Adipocyte (in vitro differentiated cells): ENCODE measurements at regions not wholly inside any gene's neighbourhood (a gene's known extent, or its start where the extent isn't known, plus 50 kb on each side); places are given as distances from the start of the nearest gene placed in this dataset.
"Not testable (repeated sequence)": the region's sequence is repeated elsewhere in the genome, so short reads cannot be mapped to it uniquely, and the experiment has no call there.

Source experiments
- DNase-seq: peaks from one replicate; pipeline ENCODE4 v3.0.0-alpha.2; 2015; ENCODE audit warnings: low read depth
- H3K27me3 ChIP-seq: replicated peaks from 2 replicates; pipeline ENCODE4 v1.7.0; 2013; ENCODE audit warnings: mild to moderate bottlenecking, low read length, moderate library complexity; ENCODE audit not compliant: control insufficient read depth, insufficient read depth
- H3K36me3 ChIP-seq: 2 replicates; pipeline ENCODE4 v1.7.0; 2013; ENCODE audit warnings: low read length, mild to moderate bottlenecking, moderate library complexity; ENCODE audit not compliant: control insufficient read depth, insufficient read depth, severe bottlenecking
- H3K4me1 ChIP-seq: 2 replicates; pipeline ENCODE4 v1.7.0; 2013; ENCODE audit warnings: mild to moderate bottlenecking, low read length, moderate library complexity; ENCODE audit not compliant: control insufficient read depth, insufficient read depth
- H3K4me3 ChIP-seq: 2 replicates; pipeline ENCODE4 v1.7.0; 2013; ENCODE audit warnings: mild to moderate bottlenecking, low read length, moderate library complexity
- H3K9ac ChIP-seq: 2 replicates; pipeline ENCODE4 v1.7.0; 2013; ENCODE audit warnings: mild to moderate bottlenecking, low read length, moderate library complexity
- H3K9me3 ChIP-seq: 2 replicates; pipeline ENCODE4 v1.7.0; 2013; ENCODE audit warnings: mild to moderate bottlenecking, low read length, moderate library complexity; ENCODE audit not compliant: control insufficient read depth

DNA sequence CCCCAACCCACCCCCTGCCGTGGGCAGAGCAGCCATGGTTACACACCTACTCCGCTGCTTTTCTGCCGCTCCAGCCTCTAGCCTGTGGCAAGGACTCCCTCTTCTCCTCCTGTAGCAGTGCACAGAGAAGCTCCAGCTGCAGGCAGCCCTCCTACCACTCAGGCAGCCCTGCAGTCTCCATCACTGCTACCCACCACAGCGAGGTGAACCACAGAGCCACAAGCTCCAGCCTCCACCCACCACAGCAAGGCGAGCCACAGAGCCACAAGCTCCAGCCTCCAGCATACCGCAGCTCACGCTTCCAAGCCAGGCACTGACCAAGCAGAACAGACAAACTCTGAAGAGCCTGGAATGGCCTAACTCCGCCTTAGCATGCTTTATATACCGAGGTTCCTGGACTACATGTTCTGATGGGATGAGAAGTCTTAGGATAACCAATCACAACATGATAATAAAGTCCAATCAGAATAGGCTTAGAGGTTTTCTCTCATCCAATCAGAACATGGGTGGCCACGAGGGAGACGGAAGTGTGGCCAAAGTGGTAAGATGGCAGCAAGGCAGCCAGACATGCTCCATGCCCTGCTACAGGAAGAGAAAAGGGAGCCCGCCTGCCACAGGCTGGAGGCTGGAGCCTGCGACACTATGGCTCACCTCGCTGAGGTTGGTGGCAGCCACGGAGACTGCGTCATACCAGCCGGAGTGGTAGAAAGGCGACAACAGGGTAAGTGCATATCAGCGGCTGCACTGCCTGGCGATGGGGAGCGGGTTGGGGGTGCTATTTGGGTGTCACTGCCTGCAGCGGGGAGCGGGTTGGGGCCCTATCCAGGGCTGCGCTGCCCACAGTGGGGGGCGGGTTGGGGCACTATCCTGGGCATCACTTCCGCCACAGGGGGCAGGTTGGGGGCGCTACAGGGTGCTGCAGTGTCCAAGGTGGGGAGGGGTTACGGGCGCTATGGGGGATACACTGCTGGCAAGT is 75.8 kb upstream of the PCAT7 start:
- Histone ChIP-seq H3K9ac (no peak overlapping the region), H3K9me3 (peaks cover 9% of the 10 kb centered on the region), H3K27me3 (no peaks in the 10 kb centered on the region), H3K4me3 (no peak overlapping the region), H3K36me3 (no peaks in the 10 kb centered on the region), H3K4me1 (no peaks in the 10 kb centered on the region)
- DNase-seq: no peak

DNA sequence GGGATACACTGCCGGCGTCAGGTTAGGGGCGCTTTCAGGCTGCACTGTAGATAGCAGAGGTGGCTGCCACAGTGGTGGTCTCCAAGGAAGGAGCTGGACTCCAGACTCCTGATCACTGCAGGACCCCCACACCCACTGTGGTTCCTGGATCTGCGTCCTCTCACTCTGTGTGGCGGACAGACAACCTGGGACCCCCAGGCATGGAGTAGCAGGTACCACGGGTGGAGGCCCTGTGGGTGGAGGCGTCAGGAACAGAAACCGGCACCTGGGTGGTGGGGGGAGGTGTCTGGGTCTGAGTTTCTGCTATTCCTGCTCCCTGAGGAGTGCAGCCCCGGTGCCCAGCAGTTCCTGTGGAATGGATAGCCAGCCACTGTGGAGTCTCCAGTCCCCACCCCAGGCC is 75.1 kb upstream of the PCAT7 start:
- Histone ChIP-seq H3K4me3 (no peak overlapping the region), H3K9ac (no peak overlapping the region), H3K36me3 (no peaks in the 10 kb centered on the region), H3K4me1 (no peaks in the 10 kb centered on the region), H3K27me3 (no peaks in the 10 kb centered on the region), H3K9me3 (peaks cover 9% of the 10 kb centered on the region)
- no peak for DNase-seq

DNA sequence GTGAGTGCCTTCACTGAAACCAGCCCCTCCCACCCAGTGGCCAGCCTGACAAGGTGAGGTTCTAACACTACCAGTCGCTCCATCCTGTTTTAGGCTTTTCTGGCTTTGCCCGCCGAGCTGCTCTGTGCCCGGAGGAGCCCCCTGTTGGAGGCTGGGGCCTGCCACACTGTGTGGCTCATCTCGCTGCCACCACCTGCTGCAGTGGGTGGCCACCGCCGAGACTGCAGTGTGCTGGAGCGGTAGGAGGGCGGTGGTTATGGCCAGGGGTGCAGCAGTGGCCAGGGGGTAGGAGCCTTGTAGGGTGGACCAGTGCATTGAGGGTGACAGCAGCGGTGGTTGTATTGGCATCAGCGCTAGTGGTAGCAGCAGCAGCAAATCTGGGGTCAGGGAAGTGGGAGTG is 74.7 kb upstream of the PCAT7 start:
- DNase-seq: no peak
- Histone ChIP-seq H3K4me3 (no peak overlapping the region), H3K4me1 (no peaks in the 10 kb centered on the region), H3K9ac (no peak overlapping the region), H3K36me3 (no peaks in the 10 kb centered on the region), H3K9me3 (peaks cover 9% of the 10 kb centered on the region), H3K27me3 (no peaks in the 10 kb centered on the region)

DNA sequence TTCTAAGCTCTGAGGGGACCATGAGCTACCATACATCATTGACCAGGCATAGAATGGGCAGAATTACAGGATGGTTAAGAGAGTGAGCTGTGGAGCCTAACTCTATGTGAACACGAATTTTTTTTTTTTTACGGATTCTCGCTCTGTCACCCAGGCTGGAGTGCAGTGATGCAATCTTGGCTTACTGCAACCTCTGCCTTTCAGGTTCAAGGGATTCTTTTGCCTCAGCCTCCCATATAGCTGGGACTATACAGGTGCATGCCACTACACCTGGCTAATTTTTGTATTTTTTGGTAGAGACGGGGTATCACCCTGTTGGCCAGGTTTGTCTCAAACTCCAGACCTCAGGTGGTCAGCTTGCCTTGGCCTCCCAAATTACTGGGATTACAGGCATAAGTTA is 72.8 kb upstream of the PCAT7 start:
- Histone ChIP-seq H3K27me3 (no peaks in the 10 kb centered on the region), H3K36me3 (no peaks in the 10 kb centered on the region), H3K9me3 (peaks cover 9% of the 10 kb centered on the region), H3K4me3 (no peak overlapping the region), H3K9ac (no peak overlapping the region), H3K4me1 (no peaks in the 10 kb centered on the region)
- DNase-seq: no peak

DNA sequence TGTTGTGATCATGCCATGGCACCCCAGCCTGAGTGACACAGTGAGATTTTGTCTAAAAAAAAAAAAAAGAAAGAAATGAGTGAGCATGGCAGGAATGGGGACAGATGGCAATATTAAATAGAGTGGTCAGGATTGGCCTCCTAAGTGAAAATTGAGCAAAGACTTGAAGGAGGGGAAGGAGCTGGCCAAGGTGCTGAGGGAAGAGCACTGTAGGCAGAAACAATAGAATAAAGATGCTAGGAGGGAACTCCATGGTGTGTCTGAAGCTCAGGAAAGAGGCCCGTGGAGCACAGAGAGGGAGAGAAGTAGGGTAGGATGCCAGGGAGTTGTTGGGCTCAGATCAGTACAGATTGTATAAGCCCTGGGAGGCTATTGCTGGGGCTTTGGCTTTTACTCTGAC is 64.4 kb upstream of the PCAT7 start:
- H3K9me3 ChIP-seq: peaks cover 5% of the 10 kb centered on the region
- no peak overlapping the region for H3K9ac ChIP-seq
- H3K4me1 ChIP-seq: no peaks in the 10 kb centered on the region
- H3K27me3 ChIP-seq: peaks cover 1% of the 10 kb centered on the region
- peak; percentile 22 for DNase-seq
- H3K4me3 ChIP-seq: no peak overlapping the region
- no peaks in the 10 kb centered on the region for H3K36me3 ChIP-seq

DNA sequence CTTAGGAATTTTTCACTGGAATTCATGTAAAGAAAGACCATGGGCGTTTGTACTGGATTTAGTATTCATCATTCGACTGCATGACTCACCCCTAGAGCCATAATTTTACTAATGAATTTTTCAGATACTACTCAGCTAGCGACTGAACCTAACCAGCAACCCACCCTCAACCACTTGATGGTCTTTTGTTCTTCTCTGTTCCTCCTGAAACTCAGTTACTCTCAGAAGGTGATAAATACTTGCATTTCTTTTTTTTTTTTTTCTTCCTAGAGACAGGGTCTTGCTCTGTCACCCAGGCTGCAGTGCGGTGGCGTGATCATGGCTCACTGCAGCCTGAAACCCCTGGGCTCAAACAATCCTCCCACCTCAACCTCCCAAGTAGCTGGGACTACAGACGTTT is 62.8 kb upstream of the PCAT7 start:
- not testable (repeated sequence) for DNase-seq, H3K4me3 ChIP-seq, H3K27me3 ChIP-seq, H3K9ac ChIP-seq, H3K36me3 ChIP-seq, H3K4me1 ChIP-seq, H3K9me3 ChIP-seq

DNA sequence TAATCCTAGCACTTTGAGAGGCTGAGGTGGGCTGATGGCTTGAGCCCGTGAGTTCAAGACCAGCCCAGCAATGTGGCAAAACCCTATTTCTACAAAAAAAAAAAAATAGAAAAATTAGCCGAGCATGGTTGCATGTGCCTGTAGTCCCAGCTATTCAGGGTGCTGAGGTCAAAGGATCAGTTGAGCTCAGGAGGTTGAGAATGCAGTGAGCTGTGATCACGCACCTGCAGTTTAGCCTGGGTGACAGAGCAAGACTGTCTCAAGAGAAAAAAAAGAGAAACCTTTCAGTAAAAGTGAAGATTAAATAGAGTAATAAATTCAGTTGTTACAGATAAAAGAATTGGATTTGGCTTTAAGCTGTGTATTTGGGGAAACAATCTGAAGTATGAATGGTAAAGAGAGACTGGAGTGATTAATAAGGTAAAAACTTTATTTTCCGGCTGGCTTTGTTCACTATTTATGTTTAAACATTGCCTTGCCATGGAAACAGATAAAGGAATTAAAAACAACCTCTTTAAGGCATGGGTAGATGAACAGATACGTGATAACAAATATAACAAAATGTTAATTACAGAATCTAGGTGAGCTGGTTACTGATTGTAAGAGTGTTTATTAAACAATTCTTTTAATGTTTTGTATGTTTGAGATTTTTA is 56.0 kb upstream of the PCAT7 start:
- no peak for DNase-seq
- H3K4me1 ChIP-seq: no peaks in the 10 kb centered on the region
- H3K36me3 ChIP-seq: no peaks in the 10 kb centered on the region
- H3K9ac ChIP-seq: no peak overlapping the region
- H3K4me3 ChIP-seq: no peak overlapping the region
- peaks cover 4% of the 10 kb centered on the region for H3K27me3 ChIP-seq
- no peaks in the 10 kb centered on the region for H3K9me3 ChIP-seq

DNA sequence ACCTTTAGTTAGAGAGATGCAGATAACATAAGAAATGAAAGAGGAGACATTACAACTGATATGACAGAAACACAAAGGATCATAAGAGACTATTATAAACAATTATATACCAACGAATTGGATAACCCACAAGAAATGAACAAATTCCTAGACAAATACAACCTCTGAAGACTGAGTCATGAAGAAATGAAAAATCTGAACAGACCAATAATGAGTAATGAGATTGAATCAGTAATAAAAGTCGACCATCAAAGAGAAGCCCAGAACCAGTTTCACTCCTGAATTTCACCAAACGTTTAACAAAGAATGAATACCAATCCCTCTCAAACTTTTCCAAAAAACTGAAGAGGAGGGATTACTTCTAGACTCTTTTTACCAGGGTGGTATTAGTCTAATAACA is 50.5 kb upstream of the PCAT7 start:
- no peak for DNase-seq
- no peak overlapping the region for H3K4me3 ChIP-seq
- H3K4me1 ChIP-seq: no peaks in the 10 kb centered on the region
- no peaks in the 10 kb centered on the region for H3K36me3 ChIP-seq
- H3K9ac ChIP-seq: no peak overlapping the region
- no peaks in the 10 kb centered on the region for H3K9me3 ChIP-seq
- no peaks in the 10 kb centered on the region for H3K27me3 ChIP-seq
